Naive B cell (primary cell): ENCODE measurements at regions not wholly inside any gene's neighbourhood (a gene's known extent, or its start where the extent isn't known, plus 50 kb on each side); places are given as distances from the start of the nearest gene placed in this dataset.

Source experiments
- ATAC-seq, 2 donors: fragments of 150-1000 bp; cut with Tn5 transposase; 2 replicates each; pipeline ENCODE4 v1.10.0; 2021; ENCODE audit warnings: low read depth in 2 of 2, mild to moderate bottlenecking in 2 of 2, moderate library complexity in 2 of 2
- DNase-seq: peaks from one replicate; pipeline ENCODE4 v3.0.0; 2022
- H3K27ac Mint-ChIP-seq, 6 donors: one replicate each; pipeline ENCODE4 v1.8.0; 2020 to 2022; ENCODE audit warnings: mild to moderate bottlenecking in 6 of 6, mixed read lengths in 6 of 6, moderate library complexity in 5 of 6, inconsistent platforms in 2 of 6
- H3K27me3 Mint-ChIP-seq, 3 donors: one replicate each; pipeline ENCODE4 v1.8.0; 2021 to 2022; ENCODE audit warnings: mixed read lengths in 3 of 3, mild to moderate bottlenecking in 1 of 3
- H3K36me3 Mint-ChIP-seq, 2 donors: one replicate each; pipeline ENCODE4 v1.8.0; 2020 to 2022; ENCODE audit warnings: mixed read lengths in 2 of 2, inconsistent platforms in 1 of 2, mild to moderate bottlenecking in 1 of 2
- H3K4me1 Mint-ChIP-seq, 3 donors: one replicate each; pipeline ENCODE4 v1.8.0; 2020 to 2022; ENCODE audit warnings: mixed read lengths in 3 of 3, inconsistent platforms in 1 of 3, mild to moderate bottlenecking in 1 of 3, moderate library complexity in 1 of 3
- H3K4me3 Mint-ChIP-seq, 8 donors: one replicate each; pipeline ENCODE4 v1.8.0; 2020 to 2022; ENCODE audit warnings: mild to moderate bottlenecking in 8 of 8, mixed read lengths in 8 of 8, moderate library complexity in 8 of 8, inconsistent platforms in 2 of 8
- H3K9me3 Mint-ChIP-seq, 7 donors: one replicate each; pipeline ENCODE4 v1.8.0; 2020 to 2022; ENCODE audit warnings: mixed read lengths in 7 of 7, mild to moderate bottlenecking in 5 of 7, inconsistent platforms in 2 of 7, moderate library complexity in 1 of 7

DNA sequence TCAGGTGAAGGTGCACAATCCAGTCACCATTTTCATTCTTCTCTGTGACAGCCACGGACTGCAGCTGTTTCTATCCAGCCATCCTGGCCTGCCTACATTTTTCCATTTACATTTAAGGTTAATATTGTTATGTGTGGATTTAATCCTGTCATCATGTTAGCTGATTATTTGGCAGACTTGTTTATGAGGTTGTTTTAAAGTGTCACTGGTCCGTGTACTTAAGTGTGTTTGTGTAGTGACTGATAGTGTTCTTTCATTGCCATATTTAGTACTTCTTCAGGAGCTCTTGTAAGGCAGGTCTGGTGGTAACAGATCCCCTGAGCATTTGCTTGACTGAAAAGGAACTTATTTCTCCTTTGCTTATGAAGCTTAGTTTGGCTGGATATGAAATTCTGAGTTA lies 364.2 kb downstream of the JRKL start:
- H3K27ac Mint-ChIP-seq = no peak overlapping the region
- H3K36me3 Mint-ChIP-seq = no peaks in the 10 kb centered on the region
- no peaks in the 10 kb centered on the region for H3K27me3 Mint-ChIP-seq
- no peak overlapping the region for H3K4me3 Mint-ChIP-seq
- DNase-seq = no peak
- no peaks in the 10 kb centered on the region for H3K4me1 Mint-ChIP-seq
- no peak for ATAC-seq
- H3K9me3 Mint-ChIP-seq = peaks cover 0 to 5% (median 0%) of the 10 kb centered on the region in 7 donors

DNA sequence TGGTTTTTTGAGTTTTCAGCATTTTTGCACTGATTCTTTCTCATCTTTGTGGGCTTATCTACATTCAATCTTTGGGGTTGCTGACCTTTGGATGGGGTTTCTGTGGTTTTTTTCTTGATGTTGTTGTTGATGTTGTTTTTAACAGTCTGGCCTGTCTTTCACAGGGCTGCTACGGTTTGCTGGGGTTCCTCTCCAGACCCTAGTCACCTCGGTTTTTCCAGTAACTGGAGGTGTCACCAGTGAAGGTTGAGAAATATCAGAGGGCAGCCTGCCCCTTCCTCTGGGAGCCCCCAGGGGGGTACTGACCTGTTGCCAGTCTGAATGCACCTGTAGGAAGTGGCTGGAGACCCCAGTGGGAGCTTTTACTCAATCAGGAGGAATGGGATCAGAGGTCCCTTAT lies 365.4 kb downstream of the JRKL start:
- ATAC-seq = no peak
- DNase-seq = no peak
- Mint-ChIP-seq H3K9me3 (peaks cover 0 to 5% (median 0%) of the 10 kb centered on the region in 7 donors), H3K27ac (no peak overlapping the region), H3K36me3 (no peaks in the 10 kb centered on the region), H3K4me1 (no peaks in the 10 kb centered on the region), H3K4me3 (no peak overlapping the region), H3K27me3 (no peaks in the 10 kb centered on the region)

DNA sequence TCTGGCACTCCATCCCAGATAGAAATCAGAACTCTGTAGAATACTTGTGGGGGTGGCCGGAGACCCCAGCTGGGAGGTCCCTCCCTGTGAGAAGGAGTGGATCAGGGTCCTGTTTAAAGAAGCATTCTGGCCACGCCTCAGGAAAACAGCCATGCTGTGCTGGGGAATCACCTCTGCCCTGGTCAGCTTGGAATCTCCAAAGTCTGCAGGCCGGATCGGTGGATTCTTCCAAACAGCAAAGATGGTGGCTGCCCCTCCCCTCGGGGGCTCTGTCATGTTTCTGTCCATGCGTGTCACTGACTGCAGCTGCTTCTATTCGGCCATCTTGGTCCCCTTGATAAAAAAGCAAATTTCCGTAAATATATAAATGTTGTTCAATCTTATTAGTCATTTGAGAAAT lies 365.9 kb downstream of the JRKL start:
- no peak for ATAC-seq
- Mint-ChIP-seq H3K27ac (no peak overlapping the region), H3K4me3 (no peak overlapping the region)

DNA sequence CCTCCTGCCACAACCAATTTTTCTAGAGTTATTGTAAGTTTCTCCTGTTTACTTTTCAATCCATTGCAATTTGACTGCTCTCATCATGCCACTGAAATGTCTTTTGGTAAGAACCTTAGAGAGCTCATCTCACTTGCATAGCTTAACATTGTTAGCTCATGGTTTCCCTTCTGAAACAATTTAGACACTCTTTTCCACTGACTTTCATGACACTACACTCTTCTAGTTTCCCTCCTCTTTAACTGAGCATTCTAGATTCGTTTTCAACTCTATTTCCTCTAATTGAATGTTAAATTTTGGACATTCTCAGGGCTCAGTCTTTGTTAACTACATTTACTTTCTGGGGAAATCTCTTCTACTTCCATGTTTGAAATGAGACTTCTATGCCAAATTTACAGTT lies 369.1 kb downstream of the JRKL start:
- H3K4me3 Mint-ChIP-seq = no peak overlapping the region

More for the DNA sequence above, 365.9 kb downstream of the JRKL start:
- no peak for DNase-seq
- Mint-ChIP-seq H3K4me1 (no peaks in the 10 kb centered on the region), H3K27me3 (no peaks in the 10 kb centered on the region), H3K9me3 (peaks cover 0 to 5% (median 0%) of the 10 kb centered on the region in 7 donors), H3K36me3 (no peaks in the 10 kb centered on the region)

DNA sequence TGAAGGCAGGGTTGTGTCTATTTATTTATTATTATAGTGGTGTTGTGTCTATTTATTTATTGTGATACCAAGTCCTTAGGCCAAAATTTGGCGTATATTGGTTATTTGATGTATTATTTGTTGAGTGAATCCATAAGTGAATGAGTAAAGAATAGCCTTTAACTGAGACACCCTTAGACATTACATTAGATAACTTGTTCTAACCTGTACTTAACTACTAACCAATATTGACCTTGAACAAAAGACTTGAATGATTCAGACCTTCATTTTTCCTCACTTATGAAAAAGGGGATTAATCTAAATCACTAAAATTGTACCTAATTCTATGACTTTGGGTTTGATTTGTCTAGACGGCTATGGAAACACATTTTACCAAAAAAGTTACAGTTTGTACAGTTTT lies 370.5 kb downstream of the JRKL start:
- H3K4me1 Mint-ChIP-seq = no peaks in the 10 kb centered on the region
- no peak for DNase-seq
- ATAC-seq = no peak
- no peak overlapping the region for H3K4me3 Mint-ChIP-seq
- no peak overlapping the region for H3K27ac Mint-ChIP-seq
- H3K9me3 Mint-ChIP-seq = peaks cover 0 to 7% (median 2%) of the 10 kb centered on the region in 7 donors
- no peaks in the 10 kb centered on the region for H3K36me3 Mint-ChIP-seq
- no peaks in the 10 kb centered on the region for H3K27me3 Mint-ChIP-seq

More for the DNA sequence above, 369.1 kb downstream of the JRKL start:
- Mint-ChIP-seq H3K27me3 (no peaks in the 10 kb centered on the region), H3K36me3 (no peaks in the 10 kb centered on the region), H3K27ac (no peak overlapping the region), H3K9me3 (peaks cover 0 to 4% (median 2%) of the 10 kb centered on the region in 7 donors), H3K4me1 (no peaks in the 10 kb centered on the region)
- ATAC-seq (no peak), DNase-seq (no peak)

DNA sequence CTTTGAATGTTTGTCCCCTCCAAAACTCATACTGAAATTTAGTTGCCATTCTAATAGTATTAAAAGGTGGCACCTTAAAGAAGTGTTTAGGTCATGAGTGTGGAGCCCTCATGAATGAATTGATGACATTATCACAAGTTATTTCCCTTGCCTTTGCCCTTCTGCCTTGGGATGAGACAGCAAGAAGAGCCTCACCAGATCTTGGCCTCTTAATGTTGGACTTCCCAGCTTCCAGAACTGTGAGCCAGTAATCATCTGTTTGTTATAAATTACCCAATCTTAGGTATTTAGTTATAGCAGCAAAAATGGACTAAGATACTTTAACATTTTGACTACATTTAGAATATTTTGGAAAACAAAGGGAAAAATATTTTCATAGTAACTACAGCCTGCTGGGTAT lies 371.0 kb downstream of the JRKL start:
- DNase-seq (no peak), ATAC-seq (no peak)
- Mint-ChIP-seq H3K27me3 (no peaks in the 10 kb centered on the region), H3K4me3 (no peak overlapping the region), H3K36me3 (no peaks in the 10 kb centered on the region), H3K9me3 (peaks cover 0 to 10% (median 2%) of the 10 kb centered on the region in 7 donors), H3K27ac (no peak overlapping the region), H3K4me1 (no peaks in the 10 kb centered on the region)

DNA sequence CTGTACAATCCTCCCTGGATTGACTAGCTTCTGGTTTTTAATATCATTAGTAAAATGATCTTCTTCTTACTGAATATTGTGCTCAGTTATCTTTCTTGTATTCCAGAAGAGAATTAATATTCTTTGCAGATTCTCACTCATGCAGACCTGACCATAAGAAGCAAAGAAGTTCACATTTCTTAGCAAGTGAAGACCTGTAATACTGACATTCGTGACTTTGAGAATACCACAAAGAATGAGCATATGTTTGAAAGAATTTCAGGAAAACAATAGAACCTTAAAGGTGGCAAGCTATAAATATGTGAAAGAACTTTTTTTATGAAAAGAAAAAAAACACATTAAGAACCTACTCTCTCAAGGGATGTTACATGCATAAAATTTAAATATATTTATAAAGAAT lies 371.6 kb downstream of the JRKL start:
- no peak overlapping the region for H3K4me3 Mint-ChIP-seq
- DNase-seq = no peak

DNA sequence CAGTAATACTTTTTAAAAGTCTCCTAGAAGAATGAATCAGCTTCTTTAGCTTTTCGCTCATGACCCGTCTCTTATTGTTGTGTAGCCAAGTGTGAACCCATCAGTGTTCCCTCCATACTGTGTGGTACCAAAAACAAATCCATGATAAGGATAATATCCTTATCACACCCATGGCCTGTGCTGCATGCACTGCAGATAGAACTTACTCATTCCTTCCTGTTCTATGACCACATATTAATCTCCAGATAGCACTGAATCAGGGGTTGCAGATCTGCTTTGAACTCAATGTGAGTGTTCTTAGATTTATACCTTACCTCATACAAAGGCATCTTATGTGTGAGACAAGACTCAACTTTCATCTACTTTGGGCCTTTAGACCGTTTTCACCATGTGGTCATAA lies 373.4 kb downstream of the JRKL start:
- Mint-ChIP-seq H3K36me3 (no peaks in the 10 kb centered on the region), H3K4me1 (no peaks in the 10 kb centered on the region), H3K27me3 (no peaks in the 10 kb centered on the region), H3K27ac (no peak overlapping the region), H3K9me3 (peaks cover 0 to 11% (median 6%) of the 10 kb centered on the region in 7 donors), H3K4me3 (no peak overlapping the region)
- ATAC-seq = no peak
- no peak for DNase-seq

More for the DNA sequence above, 371.6 kb downstream of the JRKL start:
- H3K36me3 Mint-ChIP-seq = no peaks in the 10 kb centered on the region
- H3K27me3 Mint-ChIP-seq = no peaks in the 10 kb centered on the region
- no peak overlapping the region for H3K27ac Mint-ChIP-seq
- no peak for ATAC-seq
- H3K9me3 Mint-ChIP-seq = peaks cover 0 to 11% (median 3%) of the 10 kb centered on the region in 7 donors
- no peaks in the 10 kb centered on the region for H3K4me1 Mint-ChIP-seq

DNA sequence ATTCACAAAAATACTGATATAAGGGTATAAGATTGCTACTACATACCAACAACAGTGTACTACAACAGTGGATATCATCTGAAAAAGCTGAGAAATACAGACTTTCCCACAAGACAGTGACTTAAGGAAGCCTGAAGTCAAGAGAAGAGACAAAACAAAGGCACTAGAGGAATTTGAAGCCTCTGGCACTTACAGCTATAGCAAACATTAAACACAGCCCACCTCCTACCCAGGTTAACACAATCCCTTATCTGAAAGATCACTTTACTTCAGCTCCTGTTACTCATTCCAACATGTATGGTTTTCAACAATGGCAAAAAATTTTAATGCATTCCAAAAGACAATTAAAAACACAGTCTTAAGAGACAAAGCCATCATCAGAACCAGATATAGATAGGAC lies 388.5 kb downstream of the JRKL start:
- Mint-ChIP-seq H3K27me3 (no peaks in the 10 kb centered on the region), H3K27ac (no peak overlapping the region), H3K36me3 (no peaks in the 10 kb centered on the region), H3K9me3 (peaks cover 0 to 9% (median 0%) of the 10 kb centered on the region in 7 donors), H3K4me1 (no peaks in the 10 kb centered on the region), H3K4me3 (no peak overlapping the region)
- DNase-seq (no peak), ATAC-seq (no peak)

DNA sequence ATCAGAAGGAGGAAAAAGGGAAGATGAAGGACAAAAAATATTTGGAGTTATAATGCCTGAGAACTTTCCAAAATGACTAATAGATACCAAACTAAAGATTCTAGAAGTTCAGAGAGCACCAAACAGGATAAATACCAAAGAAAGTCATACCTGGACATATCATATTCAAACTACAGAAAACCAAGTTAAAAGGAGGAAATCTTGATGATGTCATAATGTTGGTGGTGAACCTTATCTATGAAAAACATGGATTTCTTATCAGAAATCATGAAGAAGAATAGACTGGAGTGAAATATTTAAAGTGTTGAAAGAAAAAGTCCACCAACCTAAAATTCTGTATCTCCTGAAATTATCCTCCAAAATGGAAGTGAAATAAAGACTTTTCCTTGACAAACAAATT lies 389.2 kb downstream of the JRKL start:
- Mint-ChIP-seq H3K4me3 (no peak overlapping the region), H3K27ac (no peak overlapping the region), H3K4me1 (no peaks in the 10 kb centered on the region), H3K27me3 (no peaks in the 10 kb centered on the region), H3K9me3 (peaks cover 0 to 10% (median 0%) of the 10 kb centered on the region in 7 donors), H3K36me3 (no peaks in the 10 kb centered on the region)
- DNase-seq (no peak), ATAC-seq (no peak)

DNA sequence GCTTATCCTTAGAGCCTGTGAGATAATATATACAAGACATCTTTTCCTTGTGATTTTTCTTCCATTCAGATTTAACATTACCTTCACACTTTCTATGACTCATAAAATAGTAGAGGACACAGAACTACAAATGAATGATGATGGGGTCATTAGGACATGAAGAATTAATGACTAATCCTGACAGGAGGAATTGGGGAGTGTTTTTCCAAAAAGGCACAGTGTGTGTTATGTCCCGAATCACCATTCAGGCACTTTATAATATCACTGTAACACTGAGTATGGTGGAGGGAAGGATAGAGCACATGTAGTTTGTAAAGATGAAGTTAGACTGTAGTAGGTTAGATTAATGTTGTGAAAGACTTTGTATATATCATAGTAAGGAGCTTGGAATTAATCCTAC lies 391.3 kb downstream of the JRKL start:
- ATAC-seq (no peak), DNase-seq (no peak)
- Mint-ChIP-seq H3K4me3 (no peak overlapping the region), H3K27me3 (no peaks in the 10 kb centered on the region), H3K36me3 (no peaks in the 10 kb centered on the region), H3K27ac (no peak overlapping the region), H3K9me3 (peaks cover 0 to 10% (median 0%) of the 10 kb centered on the region in 7 donors), H3K4me1 (no peaks in the 10 kb centered on the region)

DNA sequence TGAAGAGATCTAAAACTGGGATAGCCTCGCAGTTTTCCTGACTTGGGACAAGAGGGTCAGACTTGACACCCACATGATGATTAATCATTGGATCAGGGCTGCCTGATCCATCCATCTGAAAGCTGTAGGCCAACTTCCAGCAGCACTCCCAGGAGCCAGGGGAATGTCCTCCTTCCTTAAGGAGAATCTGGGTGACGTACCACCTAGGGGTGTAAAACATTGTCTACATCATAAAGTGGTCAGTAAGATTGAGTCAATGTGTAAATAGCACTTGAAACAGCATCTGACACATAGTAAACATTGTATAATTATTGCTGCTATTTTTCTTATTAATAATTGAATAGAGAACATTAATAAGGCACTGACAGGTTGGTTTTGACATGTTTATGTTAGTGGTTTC lies 392.8 kb downstream of the JRKL start:
- H3K36me3 Mint-ChIP-seq = no peaks in the 10 kb centered on the region
- H3K27me3 Mint-ChIP-seq = no peaks in the 10 kb centered on the region
- no peak overlapping the region for H3K27ac Mint-ChIP-seq
- no peaks in the 10 kb centered on the region for H3K4me1 Mint-ChIP-seq
- peaks cover 0 to 10% (median 0%) of the 10 kb centered on the region in 7 donors for H3K9me3 Mint-ChIP-seq
- ATAC-seq (no peak), DNase-seq (no peak)
- H3K4me3 Mint-ChIP-seq = no peak overlapping the region

DNA sequence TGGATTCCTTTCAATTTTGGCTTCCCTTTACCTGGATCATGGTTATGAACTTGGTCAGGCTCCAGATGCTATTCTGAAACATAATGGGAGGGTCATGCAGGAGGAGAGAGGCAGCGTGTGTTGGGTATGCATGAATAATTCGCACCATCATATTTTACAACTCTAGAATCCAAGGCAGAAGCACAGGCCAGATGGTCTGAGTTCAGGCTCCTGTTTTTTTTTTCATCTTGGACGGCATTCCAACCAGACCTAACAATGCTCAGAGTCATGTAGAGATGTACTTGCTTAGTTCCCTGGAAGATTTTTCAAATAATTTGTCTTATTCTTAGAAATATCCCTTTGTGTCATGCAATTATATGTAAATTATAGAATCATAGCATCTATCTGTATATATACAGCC lies 393.5 kb downstream of the JRKL start:
- no peaks in the 10 kb centered on the region for H3K4me1 Mint-ChIP-seq
- H3K27me3 Mint-ChIP-seq = no peaks in the 10 kb centered on the region
- DNase-seq = no peak
- H3K4me3 Mint-ChIP-seq = no peak overlapping the region
- H3K9me3 Mint-ChIP-seq = peaks cover 0 to 10% (median under 1%) of the 10 kb centered on the region in 7 donors
- no peak for ATAC-seq
- H3K36me3 Mint-ChIP-seq = no peaks in the 10 kb centered on the region
- no peak overlapping the region for H3K27ac Mint-ChIP-seq

DNA sequence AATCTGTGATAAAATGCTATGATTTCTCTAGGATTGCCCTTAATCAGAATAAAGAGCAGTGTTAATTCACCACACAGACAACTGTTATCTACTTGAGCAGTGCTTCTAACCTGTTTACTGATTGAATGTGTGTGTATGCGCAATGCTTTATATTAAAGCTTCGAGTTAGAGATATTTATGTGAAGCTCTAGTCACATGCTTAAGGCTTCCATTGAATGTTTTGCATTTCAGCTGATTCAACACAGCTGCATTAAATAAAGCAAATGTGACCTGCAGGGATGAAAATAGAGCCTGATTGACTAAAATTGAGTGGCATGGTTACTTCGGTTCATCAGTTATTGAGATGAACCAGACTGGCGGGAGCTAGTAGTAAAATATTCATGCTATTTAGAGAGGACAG lies 395.3 kb downstream of the JRKL start:
- peaks cover 0 to 10% (median 7%) of the 10 kb centered on the region in 7 donors for H3K9me3 Mint-ChIP-seq
- H3K4me1 Mint-ChIP-seq = no peaks in the 10 kb centered on the region
- no peak overlapping the region for H3K4me3 Mint-ChIP-seq
- DNase-seq = no peak
- H3K27ac Mint-ChIP-seq = no peak overlapping the region
- ATAC-seq = no peak
- H3K27me3 Mint-ChIP-seq = no peaks in the 10 kb centered on the region
- H3K36me3 Mint-ChIP-seq = no peaks in the 10 kb centered on the region

DNA sequence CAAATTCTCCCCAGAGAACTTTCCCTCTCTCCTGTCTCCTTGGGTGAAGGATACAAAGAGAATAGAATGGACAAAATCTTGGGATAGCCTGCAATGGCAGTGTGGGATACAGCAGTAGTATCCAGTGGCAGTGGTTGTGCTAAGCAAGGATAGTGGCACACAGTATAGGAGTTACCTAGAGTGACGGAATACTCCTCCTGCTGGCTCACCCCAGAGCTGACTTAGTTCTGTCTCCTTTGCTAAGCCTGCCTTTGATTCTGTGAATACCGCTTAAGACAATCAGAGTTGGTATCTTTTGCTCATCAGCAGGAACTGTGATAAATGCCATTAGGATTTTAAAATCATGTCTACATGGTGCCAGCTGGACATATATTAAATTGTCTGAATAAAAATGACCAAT lies 404.3 kb downstream of the JRKL start:
- no peak overlapping the region for H3K4me3 Mint-ChIP-seq
- H3K27me3 Mint-ChIP-seq = no peaks in the 10 kb centered on the region
- DNase-seq (no peak), ATAC-seq (no peak)
- no peaks in the 10 kb centered on the region for H3K36me3 Mint-ChIP-seq
- no peak overlapping the region for H3K27ac Mint-ChIP-seq
- no peaks in the 10 kb centered on the region for H3K4me1 Mint-ChIP-seq
- peaks cover 0 to 11% (median 2%) of the 10 kb centered on the region in 7 donors for H3K9me3 Mint-ChIP-seq
